ENCODE measurements at regions not wholly inside any gene's neighbourhood (a gene's known extent, or its start where the extent isn't known, plus 50 kb on each side); places are given as distances from the start of the nearest gene placed in this dataset.

DNA sequence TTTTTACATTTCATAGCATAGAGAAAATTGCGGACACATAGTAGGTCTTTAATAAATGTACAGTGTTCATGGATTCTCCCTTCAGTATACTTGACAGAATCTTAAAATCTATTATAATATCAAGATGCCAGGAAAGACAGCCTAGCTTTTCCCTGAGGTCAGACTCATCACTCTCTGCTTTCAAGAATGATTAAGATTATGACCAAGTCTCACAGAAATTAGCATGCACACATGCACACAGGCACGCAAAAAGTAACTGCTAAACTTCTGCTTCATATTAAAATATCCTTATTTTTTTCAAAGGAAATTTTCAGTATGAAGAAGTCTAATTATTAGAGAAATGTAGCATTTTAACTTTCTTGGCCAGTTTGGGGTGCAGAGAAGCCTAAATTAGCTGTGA lies 493.8 kb upstream of the NECTIN3 start:
- Mint-ChIP-seq H3K4me3 (no peak overlapping the region), H3K36me3 (no peaks in the 10 kb centered on the region), H3K9me3 (no peaks in the 10 kb centered on the region), H3K4me1 (no peaks in the 10 kb centered on the region), H3K27ac (no peak overlapping the region)
- ATAC-seq, result no peak
- DNase-seq (ENCODE audit: low spot score in 2 of 2), result no peak

DNA sequence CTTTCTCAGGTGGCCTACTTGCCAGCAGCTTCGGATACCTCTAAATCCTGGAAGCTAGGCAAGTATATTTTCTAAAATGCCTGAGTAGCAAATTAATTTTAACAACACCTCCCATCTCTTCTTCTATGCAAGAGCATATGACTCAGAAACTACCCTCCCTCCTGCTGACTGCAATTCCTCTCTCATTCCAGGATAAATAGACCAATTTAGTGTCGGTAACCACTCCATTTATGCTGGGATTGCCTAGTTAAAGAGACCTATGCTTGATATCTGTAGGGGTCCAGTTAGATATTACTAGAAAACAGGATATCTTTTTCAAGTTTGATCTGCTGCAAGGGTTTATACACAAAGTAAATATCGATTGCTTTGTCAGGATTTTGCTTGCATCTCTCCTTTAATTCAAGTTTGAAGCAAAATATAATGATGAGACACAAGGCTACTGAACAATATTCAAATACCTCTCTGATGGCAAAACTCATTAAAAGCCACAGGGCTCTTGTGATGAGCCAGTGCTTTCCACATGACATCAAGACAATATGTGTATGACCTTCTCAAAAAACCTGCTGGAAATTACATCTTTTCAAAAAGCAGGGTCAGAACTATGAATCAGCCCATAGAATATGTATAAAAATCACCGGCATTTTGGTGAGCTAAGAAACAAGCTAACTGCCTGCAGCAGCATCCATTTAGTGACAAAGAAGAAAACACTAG lies 491.6 kb upstream of the NECTIN3 start:
- no peaks in the 10 kb centered on the region for H3K36me3 Mint-ChIP-seq
- no peak overlapping the region for H3K4me3 Mint-ChIP-seq
- no peak for ATAC-seq
- H3K27ac Mint-ChIP-seq, result no peak overlapping the region
- no peak for DNase-seq (ENCODE audit: low spot score in 2 of 2)
- H3K9me3 Mint-ChIP-seq, result no peaks in the 10 kb centered on the region
- H3K4me1 Mint-ChIP-seq, result no peaks in the 10 kb centered on the region

- DNase-seq (ENCODE audit: low spot score in 2 of 2) (no peak), ATAC-seq (no peak)
- H3K4me1 Mint-ChIP-seq, result no peaks in the 10 kb centered on the region
- H3K4me3 Mint-ChIP-seq, result no peak overlapping the region
- no peaks in the 10 kb centered on the region for H3K9me3 Mint-ChIP-seq
- no peak overlapping the region for H3K27ac Mint-ChIP-seq
- H3K36me3 Mint-ChIP-seq, result no peaks in the 10 kb centered on the region
These were observed 488.2 kb upstream of the NECTIN3 start for GRCh38 chr3:110583373-110583935.

DNA sequence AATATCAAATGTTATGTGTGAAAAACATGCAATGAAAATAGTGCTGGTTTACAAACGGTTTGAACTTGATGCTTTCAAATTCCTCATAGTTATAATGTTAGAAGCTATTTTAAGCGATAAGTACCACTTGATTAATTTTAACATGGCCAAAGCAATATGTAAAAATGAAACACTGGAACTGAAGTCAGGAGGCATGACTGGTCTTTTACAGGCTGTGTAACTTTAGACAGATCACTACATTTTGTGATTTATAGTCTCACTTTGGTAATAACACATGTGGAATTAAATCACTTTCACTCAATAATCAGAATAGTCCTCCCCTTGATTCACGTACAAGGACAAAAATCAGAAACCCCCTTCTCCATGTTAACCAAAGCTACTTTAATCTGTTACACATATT lies 482.7 kb upstream of the NECTIN3 start:
- Mint-ChIP-seq H3K9me3 (no peaks in the 10 kb centered on the region), H3K4me3 (no peak overlapping the region), H3K36me3 (no peaks in the 10 kb centered on the region), H3K27ac (no peak overlapping the region), H3K4me1 (no peaks in the 10 kb centered on the region)
- no peak for ATAC-seq
- DNase-seq (ENCODE audit: low spot score in 2 of 2), result no peak

DNA sequence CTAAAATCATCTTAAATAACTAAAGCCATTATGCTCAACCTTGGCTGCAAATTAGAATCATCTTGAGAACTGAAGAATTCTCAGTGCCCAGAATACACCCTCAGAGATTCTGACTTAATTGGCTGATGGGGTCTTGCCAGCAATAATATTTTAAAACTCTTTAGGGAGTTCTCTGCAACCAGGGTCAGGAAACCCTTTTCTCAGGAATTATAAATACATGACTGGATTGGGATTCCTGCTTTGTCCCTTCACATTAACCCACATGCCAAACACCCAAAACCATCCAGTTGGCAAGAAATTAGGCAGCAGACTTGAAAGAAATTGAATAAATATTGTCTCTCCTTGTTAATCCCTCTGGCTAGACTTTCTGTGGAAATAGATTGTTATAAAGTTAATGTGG lies 482.3 kb upstream of the NECTIN3 start:
- Mint-ChIP-seq H3K27ac (no peak overlapping the region), H3K4me3 (no peak overlapping the region), H3K36me3 (no peaks in the 10 kb centered on the region), H3K9me3 (no peaks in the 10 kb centered on the region), H3K4me1 (no peaks in the 10 kb centered on the region)
- ATAC-seq (no peak), DNase-seq (ENCODE audit: low spot score in 2 of 2) (no peak)

DNA sequence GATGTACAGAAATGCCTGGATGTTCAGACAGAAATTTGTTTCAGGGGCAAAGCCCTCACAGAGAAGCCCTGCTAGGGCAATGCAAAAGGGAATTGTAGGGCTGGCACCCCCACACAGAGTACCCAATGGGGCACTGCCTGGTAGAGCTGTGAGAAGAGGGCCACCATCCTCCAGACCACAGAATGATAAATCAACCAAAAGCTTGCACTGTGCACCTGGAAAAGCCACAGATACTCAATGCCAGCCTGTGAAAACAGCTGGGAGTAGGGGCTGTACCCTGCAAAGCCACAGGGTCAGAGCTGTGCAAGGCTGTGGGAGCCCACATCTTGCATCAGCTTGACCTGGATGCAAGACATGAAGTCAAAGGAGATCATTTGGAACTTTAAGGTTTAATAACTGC lies 477.9 kb upstream of the NECTIN3 start:
- no peak overlapping the region for H3K4me3 Mint-ChIP-seq
- H3K27ac Mint-ChIP-seq, result no peak overlapping the region
- peaks cover 4% of the 10 kb centered on the region for H3K9me3 Mint-ChIP-seq
- DNase-seq (ENCODE audit: low spot score in 2 of 2) (no peak), ATAC-seq (no peak)
- H3K36me3 Mint-ChIP-seq, result no peaks in the 10 kb centered on the region
- H3K4me1 Mint-ChIP-seq, result no peaks in the 10 kb centered on the region

DNA sequence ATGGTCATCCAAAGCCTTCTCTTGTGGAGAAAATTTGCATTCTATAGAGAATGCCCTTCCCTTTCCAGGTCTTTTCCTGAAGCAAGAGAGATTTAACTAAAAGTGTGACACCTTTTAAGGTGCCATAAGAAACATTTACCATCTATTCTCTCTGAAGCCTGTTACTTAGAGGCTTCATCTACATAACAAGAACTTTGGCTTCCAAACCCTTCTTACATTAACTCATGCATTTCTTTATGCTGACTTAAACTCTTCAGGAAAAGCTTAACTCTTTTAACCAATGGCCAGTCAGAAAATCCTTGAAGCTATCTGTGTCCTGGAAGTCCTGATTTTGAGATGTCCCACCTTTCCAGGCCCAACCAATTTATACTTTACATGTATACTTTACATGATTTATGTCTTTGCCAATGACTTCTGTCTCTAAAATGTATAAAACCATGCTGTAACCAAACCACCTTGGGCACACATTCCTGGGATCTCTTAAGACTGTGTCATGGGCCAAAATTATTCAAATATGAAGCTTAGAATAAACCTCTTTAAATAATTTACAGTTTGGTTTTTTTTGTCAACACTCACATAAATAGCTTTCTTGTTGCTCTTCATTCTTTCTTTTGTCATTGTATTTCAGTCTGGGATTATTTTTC lies 472.6 kb upstream of the NECTIN3 start:
- no peaks in the 10 kb centered on the region for H3K36me3 Mint-ChIP-seq
- no peak for DNase-seq (ENCODE audit: low spot score in 2 of 2)
- H3K4me1 Mint-ChIP-seq, result no peaks in the 10 kb centered on the region
- no peak overlapping the region for H3K4me3 Mint-ChIP-seq
- H3K27ac Mint-ChIP-seq, result no peak overlapping the region
- peaks cover 4% of the 10 kb centered on the region for H3K9me3 Mint-ChIP-seq
- ATAC-seq, result no peak

DNA sequence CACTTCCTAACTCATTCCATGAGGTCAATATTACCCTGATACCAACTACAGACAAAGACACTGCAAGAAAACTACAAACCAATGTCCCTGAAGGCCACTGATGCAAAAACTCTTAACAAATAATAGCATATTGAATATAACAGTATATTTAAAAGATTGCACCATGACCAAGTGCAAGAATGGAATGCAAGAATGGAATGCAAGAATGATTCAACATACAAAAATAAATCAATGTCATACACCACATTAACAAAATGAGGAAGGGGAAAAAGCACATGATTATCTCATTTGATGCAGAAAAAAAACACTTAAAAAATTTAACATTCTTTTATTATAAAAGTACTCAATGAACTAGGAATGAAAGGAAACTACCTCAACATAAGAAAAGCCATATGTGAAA lies 463.1 kb upstream of the NECTIN3 start:
- Mint-ChIP-seq H3K27ac (no peak overlapping the region), H3K36me3 (no peaks in the 10 kb centered on the region), H3K9me3 (no peaks in the 10 kb centered on the region), H3K4me3 (no peak overlapping the region), H3K4me1 (no peaks in the 10 kb centered on the region)
- ATAC-seq (no peak), DNase-seq (ENCODE audit: low spot score in 2 of 2) (no peak)

GRCh38 chr3:110612045-110612444 lies 459.6 kb upstream of the NECTIN3 start:
- DNase-seq (ENCODE audit: low spot score in 2 of 2), result no peak
- H3K4me1 Mint-ChIP-seq, result no peaks in the 10 kb centered on the region
- H3K27ac Mint-ChIP-seq, result no peak overlapping the region
- H3K36me3 Mint-ChIP-seq, result no peaks in the 10 kb centered on the region
- ATAC-seq, result no peak
- no peaks in the 10 kb centered on the region for H3K9me3 Mint-ChIP-seq
- no peak overlapping the region for H3K4me3 Mint-ChIP-seq

- no peak for DNase-seq (ENCODE audit: low spot score in 2 of 2)
- no peak overlapping the region for H3K4me3 Mint-ChIP-seq
- H3K4me1 Mint-ChIP-seq, result no peaks in the 10 kb centered on the region
- ATAC-seq, result no peak
- H3K36me3 Mint-ChIP-seq, result no peaks in the 10 kb centered on the region
- no peak overlapping the region for H3K27ac Mint-ChIP-seq
- H3K9me3 Mint-ChIP-seq, result no peaks in the 10 kb centered on the region
These were observed 457.4 kb upstream of the NECTIN3 start for GRCh38 chr3:110614186-110614585.

DNA sequence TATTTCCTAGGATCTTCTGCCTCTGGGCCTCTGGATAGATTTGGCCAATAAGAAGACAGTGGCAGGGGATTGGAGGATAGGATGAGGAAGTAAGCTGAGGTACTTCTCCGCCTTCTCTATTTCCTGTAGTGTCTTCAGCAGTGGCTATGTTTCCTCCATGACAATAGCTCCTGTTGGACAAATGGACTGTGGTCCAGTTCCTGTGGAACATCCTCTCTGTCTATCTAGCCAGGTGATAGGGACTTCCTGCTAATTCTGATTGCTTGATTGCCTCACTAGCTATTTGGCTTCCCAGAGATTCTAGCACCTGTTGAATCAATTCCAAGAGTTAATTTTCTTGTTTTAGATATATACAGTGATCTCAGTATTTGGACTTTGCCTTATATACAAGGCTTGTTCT lies 456.2 kb upstream of the NECTIN3 start:
- Mint-ChIP-seq H3K36me3 (no peaks in the 10 kb centered on the region), H3K4me3 (no peak overlapping the region), H3K27ac (no peak overlapping the region), H3K4me1 (no peaks in the 10 kb centered on the region), H3K9me3 (no peaks in the 10 kb centered on the region)
- ATAC-seq (no peak), DNase-seq (ENCODE audit: low spot score in 2 of 2) (no peak)

GRCh38 chr3:110618512-110619226 lies 452.9 kb upstream of the NECTIN3 start:
- Mint-ChIP-seq H3K4me3 (no peak overlapping the region), H3K36me3 (no peaks in the 10 kb centered on the region), H3K9me3 (no peaks in the 10 kb centered on the region), H3K4me1 (no peaks in the 10 kb centered on the region), H3K27ac (no peak overlapping the region)
- no peak for ATAC-seq
- DNase-seq (ENCODE audit: low spot score in 2 of 2), result no peak

DNA sequence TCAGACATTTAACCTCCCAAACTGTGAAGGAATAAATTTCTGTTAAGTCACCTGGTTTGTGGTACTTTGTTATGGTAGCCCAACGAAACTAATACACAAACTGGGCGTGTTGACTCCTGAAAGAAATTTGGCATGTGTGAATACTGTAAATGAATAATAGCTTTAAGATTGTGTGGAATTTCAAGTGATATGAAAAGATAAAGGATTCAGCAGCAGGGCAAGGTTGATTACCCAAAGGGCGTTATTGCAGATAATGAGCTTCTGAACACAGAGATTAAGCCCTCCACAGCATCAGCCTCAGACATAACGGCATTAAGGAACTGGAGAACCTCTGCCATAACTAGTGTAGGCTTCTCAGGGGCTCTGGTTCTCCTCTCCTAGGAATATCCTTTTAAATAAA lies 451.5 kb upstream of the NECTIN3 start:
- Mint-ChIP-seq H3K36me3 (no peaks in the 10 kb centered on the region), H3K4me1 (no peaks in the 10 kb centered on the region), H3K9me3 (no peaks in the 10 kb centered on the region), H3K27ac (no peak overlapping the region), H3K4me3 (no peak overlapping the region)
- DNase-seq (ENCODE audit: low spot score in 2 of 2) (no peak), ATAC-seq (no peak)

- Mint-ChIP-seq H3K9me3 (no peaks in the 10 kb centered on the region), H3K4me1 (peaks cover 9% of the 10 kb centered on the region), H3K36me3 (no peaks in the 10 kb centered on the region), H3K4me3 (no peak overlapping the region), H3K27ac (no peak overlapping the region)
- ATAC-seq (no peak), DNase-seq (ENCODE audit: low spot score in 2 of 2) (no peak)
These were observed 448.0 kb upstream of the NECTIN3 start for GRCh38 chr3:110623571-110623970.

GRCh38 chr3:110624576-110624975 lies 447.0 kb upstream of the NECTIN3 start:
- Mint-ChIP-seq H3K4me1 (peaks cover 9% of the 10 kb centered on the region), H3K9me3 (no peaks in the 10 kb centered on the region), H3K4me3 (no peak overlapping the region), H3K27ac (no peak overlapping the region), H3K36me3 (no peaks in the 10 kb centered on the region)
- no peak for ATAC-seq
- no peak for DNase-seq (ENCODE audit: low spot score in 2 of 2)
